WTC11 (cell line): ENCODE measurements at regions not wholly inside any gene's neighbourhood (a gene's known extent, or its start where the extent isn't known, plus 50 kb on each side); places are given as distances from the start of the nearest gene placed in this dataset.

Source experiments
- ATAC-seq: fragments of 200-7000 bp; cut with Tn5 transposase; 2 replicates; pipeline ENCODE4 v1.10.0; 2021; ENCODE audit warnings: mild to moderate bottlenecking, moderate library complexity
- CTCF ChIA-PET: fragments of 300-600 bp; sonication (Branson Sonifier 250); formaldehyde crosslinking; loops from one replicate; lab custom pipeline; 2021; ENCODE audit warnings: antibody characterized with exemption; lab: Charles Lee
- POLR2A ChIA-PET: fragments of 350-600 bp; sonication (Branson Sonifier 250); formaldehyde crosslinking; loops from one replicate; lab custom pipeline; 2021; ENCODE audit warnings: antibody characterized with exemption; lab: Charles Lee
- DNase-seq: peaks from one replicate; pipeline ENCODE4 v3.0.0; 2021; ENCODE audit warnings: low spot score
- H3K27ac Mint-ChIP-seq: 2 replicates; pipeline ENCODE4 v1.8.0; 2021; ENCODE audit warnings: mixed read lengths
- H3K27me3 Mint-ChIP-seq: 2 replicates; pipeline ENCODE4 v1.8.0; 2021; ENCODE audit warnings: low read depth, mild to moderate bottlenecking, moderate library complexity, mixed read lengths
- H3K36me3 Mint-ChIP-seq: 2 replicates; pipeline ENCODE4 v1.8.0; 2021; ENCODE audit warnings: mixed read lengths
- H3K4me1 Mint-ChIP-seq: 2 replicates; pipeline ENCODE4 v1.8.0; 2022; ENCODE audit warnings: mixed read lengths
- H3K4me3 Mint-ChIP-seq: 2 replicates; pipeline ENCODE4 v1.8.0; 2021; ENCODE audit warnings: mild to moderate bottlenecking, moderate library complexity, mixed read lengths
- H3K9me3 Mint-ChIP-seq: 2 replicates; pipeline ENCODE4 v1.8.0; 2021; ENCODE audit warnings: mixed read lengths
- AFF4 ChIP-seq: sonication (generic); formaldehyde crosslinking; IDR thresholded peaks from 2 replicates; pipeline ENCODE4 v1.8.1; 2023; ENCODE audit warnings: mild to moderate bottlenecking, missing genetic modification reagents, borderline replicate concordance
- CBFB ChIP-seq: sonication (generic); formaldehyde crosslinking; IDR thresholded peaks from 2 replicates; pipeline ENCODE4 v1.8.1; 2022; ENCODE audit warnings: mild to moderate bottlenecking, low read depth, missing genetic modification reagents
- FOXK1 ChIP-seq: sonication (generic); formaldehyde crosslinking; IDR thresholded peaks from 2 replicates; pipeline ENCODE4 v1.8.0; 2022; ENCODE audit warnings: mild to moderate bottlenecking, moderate library complexity, missing genetic modification reagents
- GABPB1 ChIP-seq: sonication (generic); formaldehyde crosslinking; IDR thresholded peaks from 2 replicates; pipeline ENCODE4 v1.8.1; 2023; ENCODE audit warnings: mild to moderate bottlenecking, missing genetic modification reagents
- NFE2L1 ChIP-seq: sonication (generic); formaldehyde crosslinking; IDR thresholded peaks from 2 replicates; pipeline ENCODE4 v1.8.1; 2023; ENCODE audit warnings: missing genetic modification reagents
- NFYB ChIP-seq: sonication (generic); formaldehyde crosslinking; conservative IDR thresholded peaks from 2 replicates; pipeline ENCODE4 v1.8.0; 2022; ENCODE audit warnings: low read depth, missing genetic modification reagents
- PRRX2 ChIP-seq: fragments of 250-450 bp; sonication (Bioruptor Pico); IDR thresholded peaks from 2 replicates; pipeline ENCODE4 v1.8.0; 2021; ENCODE audit warnings: mild to moderate bottlenecking
- TEAD1 ChIP-seq: sonication (generic); formaldehyde crosslinking; IDR thresholded peaks from 2 replicates; pipeline ENCODE4 v1.8.0; 2022; ENCODE audit warnings: mild to moderate bottlenecking, missing genetic modification reagents
- ZNF121 ChIP-seq: sonication (generic); formaldehyde crosslinking; IDR thresholded peaks from 2 replicates; pipeline ENCODE4 v1.8.0; 2023; ENCODE audit warnings: missing genetic modification reagents
- ZNF138 ChIP-seq: sonication (generic); formaldehyde crosslinking; conservative IDR thresholded peaks from 2 replicates; pipeline ENCODE4 v1.8.1; 2022; ENCODE audit warnings: mild to moderate bottlenecking, moderate library complexity, missing genetic modification reagents
- ZNF232 ChIP-seq: sonication (generic); formaldehyde crosslinking; IDR thresholded peaks from 2 replicates; pipeline ENCODE4 v1.8.0; 2022; ENCODE audit warnings: mild to moderate bottlenecking, missing genetic modification reagents
- ZSCAN18 ChIP-seq: fragments of 250-450 bp; sonication (Bioruptor Pico); IDR thresholded peaks from 2 replicates; pipeline ENCODE4 v2.1.2; 2022; ENCODE audit warnings: mild to moderate bottlenecking, moderate library complexity
- TF ChIP-seq, protein P1 (sequence below): fragments of 250-450 bp; sonication (Bioruptor Pico); IDR thresholded peaks from 2 replicates; pipeline ENCODE4 v1.9.0; 2021; ENCODE audit warnings: moderate library complexity, mild to moderate bottlenecking, inconsistent platforms, borderline replicate concordance
- TF ChIP-seq, protein P2 (sequence below): sonication (generic); formaldehyde crosslinking; IDR thresholded peaks from 2 replicates; pipeline ENCODE4 v1.8.1; 2023; ENCODE audit warnings: mild to moderate bottlenecking, missing genetic modification reagents, moderate library complexity
- TF ChIP-seq, protein P3 (sequence below): sonication (generic); formaldehyde crosslinking; IDR thresholded peaks from 2 replicates; pipeline ENCODE4 v1.8.1; 2023; ENCODE audit warnings: mild to moderate bottlenecking, missing genetic modification reagents
- TF ChIP-seq, protein P4 (sequence below): fragments of 250-450 bp; sonication (Bioruptor Pico); IDR thresholded peaks from 2 replicates; pipeline ENCODE4 v1.8.0; 2021; ENCODE audit warnings: mild to moderate bottlenecking

DNA sequence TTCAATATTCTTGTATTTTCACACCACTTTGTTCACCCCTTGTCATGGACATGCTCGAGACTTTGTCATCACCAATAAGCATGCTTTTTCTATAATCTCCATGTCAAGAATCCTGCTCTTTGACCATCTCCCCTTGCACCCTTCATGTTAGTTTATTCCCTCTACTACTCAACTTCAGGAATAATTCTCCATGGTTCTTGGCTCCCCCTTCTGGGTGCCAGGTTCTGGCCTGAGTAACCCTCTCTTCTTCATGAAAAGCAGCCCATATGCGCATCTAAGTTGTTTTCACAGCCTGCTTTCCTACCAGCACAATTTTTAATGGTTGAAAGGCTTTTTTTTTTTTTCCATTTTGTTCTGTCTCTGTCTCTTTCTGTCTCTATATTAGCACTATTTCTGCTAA lies 160.7 kb downstream of the LEPR start:
- no peak overlapping the region for H3K4me3 Mint-ChIP-seq
- peaks cover 14% of the 10 kb centered on the region for H3K4me1 Mint-ChIP-seq
- H3K36me3 Mint-ChIP-seq, result peaks cover 3% of the 10 kb centered on the region; the same call in 1 of the 2 replicates
- ATAC-seq (peak; percentile 73), DNase-seq (peak; percentile 15)
- ChIA-PET CTCF (no interaction called here), POLR2A (no interaction called here)
- H3K27ac Mint-ChIP-seq, result no peak overlapping the region
- H3K27me3 Mint-ChIP-seq, result no peaks in the 10 kb centered on the region
- TF ChIP-seq ZSCAN18 (CRISPR knock-in tag) (no peak), NFE2L1 (CRISPR knock-in tag) (no peak), PRRX2 (no peak), AFF4 (CRISPR knock-in tag) (no peak), ZNF232 (no peak), ZNF138 (CRISPR knock-in tag) (no peak), TEAD1 (CRISPR knock-in tag) (no peak), ZNF121 (CRISPR knock-in tag) (no peak), CBFB (CRISPR knock-in tag) (no peak), FOXK1 (CRISPR knock-in tag) (no peak)
- TF ChIP-seq, protein P1, sequence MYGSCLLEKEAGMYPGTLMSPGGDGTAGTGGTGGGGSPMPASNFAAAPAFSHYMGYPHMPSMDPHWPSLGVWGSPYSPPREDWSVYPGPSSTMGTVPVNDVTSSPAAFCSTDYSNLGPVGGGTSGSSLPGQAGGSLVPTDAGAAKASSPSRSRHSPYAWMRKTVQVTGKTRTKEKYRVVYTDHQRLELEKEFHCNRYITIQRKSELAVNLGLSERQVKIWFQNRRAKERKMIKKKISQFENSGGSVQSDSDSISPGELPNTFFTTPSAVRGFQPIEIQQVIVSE (CRISPR knock-in tag), result no peak
- TF ChIP-seq, protein P2, sequence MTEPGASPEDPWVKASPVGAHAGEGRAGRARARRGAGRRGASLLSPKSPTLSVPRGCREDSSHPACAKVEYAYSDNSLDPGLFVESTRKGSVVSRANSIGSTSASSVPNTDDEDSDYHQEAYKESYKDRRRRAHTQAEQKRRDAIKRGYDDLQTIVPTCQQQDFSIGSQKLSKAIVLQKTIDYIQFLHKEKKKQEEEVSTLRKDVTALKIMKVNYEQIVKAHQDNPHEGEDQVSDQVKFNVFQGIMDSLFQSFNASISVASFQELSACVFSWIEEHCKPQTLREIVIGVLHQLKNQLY (CRISPR knock-in tag), result no peak
- TF ChIP-seq, protein P3, sequence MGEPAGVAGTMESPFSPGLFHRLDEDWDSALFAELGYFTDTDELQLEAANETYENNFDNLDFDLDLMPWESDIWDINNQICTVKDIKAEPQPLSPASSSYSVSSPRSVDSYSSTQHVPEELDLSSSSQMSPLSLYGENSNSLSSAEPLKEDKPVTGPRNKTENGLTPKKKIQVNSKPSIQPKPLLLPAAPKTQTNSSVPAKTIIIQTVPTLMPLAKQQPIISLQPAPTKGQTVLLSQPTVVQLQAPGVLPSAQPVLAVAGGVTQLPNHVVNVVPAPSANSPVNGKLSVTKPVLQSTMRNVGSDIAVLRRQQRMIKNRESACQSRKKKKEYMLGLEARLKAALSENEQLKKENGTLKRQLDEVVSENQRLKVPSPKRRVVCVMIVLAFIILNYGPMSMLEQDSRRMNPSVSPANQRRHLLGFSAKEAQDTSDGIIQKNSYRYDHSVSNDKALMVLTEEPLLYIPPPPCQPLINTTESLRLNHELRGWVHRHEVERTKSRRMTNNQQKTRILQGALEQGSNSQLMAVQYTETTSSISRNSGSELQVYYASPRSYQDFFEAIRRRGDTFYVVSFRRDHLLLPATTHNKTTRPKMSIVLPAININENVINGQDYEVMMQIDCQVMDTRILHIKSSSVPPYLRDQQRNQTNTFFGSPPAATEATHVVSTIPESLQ (CRISPR knock-in tag), result no peak
- peaks cover 17% of the 10 kb centered on the region for H3K9me3 Mint-ChIP-seq

DNA sequence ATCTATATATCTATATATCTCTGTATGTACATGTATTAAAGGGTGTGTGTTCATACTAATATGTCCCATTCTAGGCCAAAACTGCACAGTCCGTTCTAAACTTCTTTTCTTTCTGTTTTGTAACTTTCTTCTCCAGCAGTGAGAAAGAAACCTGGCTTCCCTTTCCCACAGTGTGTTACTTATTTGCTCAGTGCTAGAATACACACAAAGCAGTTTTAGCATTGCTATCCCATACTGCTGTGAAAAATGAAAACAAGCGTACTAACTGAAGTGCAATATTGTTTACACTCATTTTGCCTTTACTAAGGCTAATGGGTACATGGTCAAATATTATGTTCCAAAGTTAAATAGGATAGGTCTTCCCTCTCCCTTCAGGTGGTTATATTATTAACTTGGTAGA lies 163.9 kb downstream of the LEPR start:
- no peak for DNase-seq
- TF ChIP-seq, protein P4, sequence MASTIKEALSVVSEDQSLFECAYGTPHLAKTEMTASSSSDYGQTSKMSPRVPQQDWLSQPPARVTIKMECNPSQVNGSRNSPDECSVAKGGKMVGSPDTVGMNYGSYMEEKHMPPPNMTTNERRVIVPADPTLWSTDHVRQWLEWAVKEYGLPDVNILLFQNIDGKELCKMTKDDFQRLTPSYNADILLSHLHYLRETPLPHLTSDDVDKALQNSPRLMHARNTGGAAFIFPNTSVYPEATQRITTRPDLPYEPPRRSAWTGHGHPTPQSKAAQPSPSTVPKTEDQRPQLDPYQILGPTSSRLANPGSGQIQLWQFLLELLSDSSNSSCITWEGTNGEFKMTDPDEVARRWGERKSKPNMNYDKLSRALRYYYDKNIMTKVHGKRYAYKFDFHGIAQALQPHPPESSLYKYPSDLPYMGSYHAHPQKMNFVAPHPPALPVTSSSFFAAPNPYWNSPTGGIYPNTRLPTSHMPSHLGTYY (CRISPR knock-in tag), result no peak
- no peak for TF ChIP-seq NFYB (CRISPR knock-in tag)
- TF ChIP-seq GABPB1 (CRISPR knock-in tag), result no peak

More for the DNA sequence above, 163.9 kb downstream of the LEPR start:
- no peak for ATAC-seq
- no peak overlapping the region for H3K4me3 Mint-ChIP-seq
- H3K36me3 Mint-ChIP-seq, result 0 out of 2 replicates have a peak, but pooled peaks cover 3% of the 10 kb centered on the region
- peaks cover 20% of the 10 kb centered on the region for H3K9me3 Mint-ChIP-seq
- peaks cover 14% of the 10 kb centered on the region for H3K4me1 Mint-ChIP-seq
- no peak overlapping the region for H3K27ac Mint-ChIP-seq
- H3K27me3 Mint-ChIP-seq, result no peaks in the 10 kb centered on the region
- CTCF ChIA-PET, result no interaction called here
- POLR2A ChIA-PET, result no interaction called here
